Neural crest cell (in vitro differentiated cells): ENCODE measurements at regions not wholly inside any gene's neighbourhood (a gene's known extent, or its start where the extent isn't known, plus 50 kb on each side); places are given as distances from the start of the nearest gene placed in this dataset.

ENCODE experiments used
- DNase-seq: peaks from one replicate; pipeline ENCODE4 v3.0.0; 2021; ENCODE audit warnings: low read depth, mixed read lengths, low spot score
- H3K27ac Mint-ChIP-seq: one replicate; pipeline ENCODE4 v1.8.0; 2021; ENCODE audit warnings: mild to moderate bottlenecking, mixed read lengths; ENCODE audit not compliant: unreplicated experiment
- H3K27me3 Mint-ChIP-seq: 2 replicates; pipeline ENCODE4 v1.8.0; 2021; ENCODE audit warnings: low read depth, mild to moderate bottlenecking, mixed read lengths
- H3K36me3 Mint-ChIP-seq: 2 replicates; pipeline ENCODE4 v1.8.0; 2021; ENCODE audit warnings: low read depth, mild to moderate bottlenecking, mixed read lengths
- H3K4me1 Mint-ChIP-seq: 2 replicates; pipeline ENCODE4 v1.8.0; 2021; ENCODE audit warnings: mixed read lengths
- H3K4me3 Mint-ChIP-seq: one replicate; pipeline ENCODE4 v1.8.0; 2021; ENCODE audit warnings: mild to moderate bottlenecking, mixed read lengths
- H3K9me3 Mint-ChIP-seq: 2 replicates; pipeline ENCODE4 v1.8.0; 2021; ENCODE audit warnings: mixed read lengths
- TF ChIP-seq, protein P1 (sequence below): fragments of 200-600 bp; sonication (generic); conservative IDR thresholded peaks from 2 replicates; pipeline ENCODE4 v1.5.0; 2021; ENCODE audit warnings: antibody characterized with exemption, mild to moderate bottlenecking

DNA sequence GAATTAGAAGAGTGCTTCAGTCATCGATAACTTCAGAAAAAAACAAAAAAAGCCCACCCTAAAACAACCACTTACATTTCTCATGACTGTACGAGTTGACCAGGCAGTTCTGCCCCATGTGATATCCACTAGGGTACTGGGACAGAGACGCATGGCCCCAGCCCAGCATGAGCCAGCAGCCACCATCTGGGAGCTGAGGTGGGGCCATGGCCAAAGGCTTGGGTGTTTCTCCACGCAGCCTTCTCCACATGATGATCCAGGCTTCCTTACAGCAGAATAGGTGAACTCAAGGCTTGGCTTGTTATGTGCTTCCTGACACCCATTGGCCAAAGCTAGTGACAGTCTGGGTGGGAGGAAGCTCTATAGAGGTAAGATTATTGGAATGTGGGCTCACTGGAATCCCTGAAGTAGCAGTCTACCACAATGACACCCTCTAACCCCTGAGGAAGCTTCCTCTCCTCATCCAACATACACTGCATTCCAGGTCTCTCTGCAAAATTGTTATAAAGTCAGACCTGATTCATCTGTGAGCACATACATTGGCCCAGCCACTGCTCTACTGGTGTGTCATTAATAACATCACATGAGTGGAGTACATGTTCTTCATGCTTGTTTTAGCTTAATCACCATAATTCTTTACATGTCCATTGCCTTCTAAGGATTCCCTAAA is 66.3 kb upstream of the NTPCR start:
- H3K4me1 Mint-ChIP-seq: no peaks in the 10 kb centered on the region
- H3K36me3 Mint-ChIP-seq: no peaks in the 10 kb centered on the region
- no peak overlapping the region for H3K27ac Mint-ChIP-seq
- no peak overlapping the region for H3K4me3 Mint-ChIP-seq
- H3K9me3 Mint-ChIP-seq: no peaks in the 10 kb centered on the region
- TF ChIP-seq, protein P1, sequence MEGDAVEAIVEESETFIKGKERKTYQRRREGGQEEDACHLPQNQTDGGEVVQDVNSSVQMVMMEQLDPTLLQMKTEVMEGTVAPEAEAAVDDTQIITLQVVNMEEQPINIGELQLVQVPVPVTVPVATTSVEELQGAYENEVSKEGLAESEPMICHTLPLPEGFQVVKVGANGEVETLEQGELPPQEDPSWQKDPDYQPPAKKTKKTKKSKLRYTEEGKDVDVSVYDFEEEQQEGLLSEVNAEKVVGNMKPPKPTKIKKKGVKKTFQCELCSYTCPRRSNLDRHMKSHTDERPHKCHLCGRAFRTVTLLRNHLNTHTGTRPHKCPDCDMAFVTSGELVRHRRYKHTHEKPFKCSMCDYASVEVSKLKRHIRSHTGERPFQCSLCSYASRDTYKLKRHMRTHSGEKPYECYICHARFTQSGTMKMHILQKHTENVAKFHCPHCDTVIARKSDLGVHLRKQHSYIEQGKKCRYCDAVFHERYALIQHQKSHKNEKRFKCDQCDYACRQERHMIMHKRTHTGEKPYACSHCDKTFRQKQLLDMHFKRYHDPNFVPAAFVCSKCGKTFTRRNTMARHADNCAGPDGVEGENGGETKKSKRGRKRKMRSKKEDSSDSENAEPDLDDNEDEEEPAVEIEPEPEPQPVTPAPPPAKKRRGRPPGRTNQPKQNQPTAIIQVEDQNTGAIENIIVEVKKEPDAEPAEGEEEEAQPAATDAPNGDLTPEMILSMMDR: no peak
- DNase-seq: no peak
- H3K27me3 Mint-ChIP-seq: no peaks in the 10 kb centered on the region

DNA sequence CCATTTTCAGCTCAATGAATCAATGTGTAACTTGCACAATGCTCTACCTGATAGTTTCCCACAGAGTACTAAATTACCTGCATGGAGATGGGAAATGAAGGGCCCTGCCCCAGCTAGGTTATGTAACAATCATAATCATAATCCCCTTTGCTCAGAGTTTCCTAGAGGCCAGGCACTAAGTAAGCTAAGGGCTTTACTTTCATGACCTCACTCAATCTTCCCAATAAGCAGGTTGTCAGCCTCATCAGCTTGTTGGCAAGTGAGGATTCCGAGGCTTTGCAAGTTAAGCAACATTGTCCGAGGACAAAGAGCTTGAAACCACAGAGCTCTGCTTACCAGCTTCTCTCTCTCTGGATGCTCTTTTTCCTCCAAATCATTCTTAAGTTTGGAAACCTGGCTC is 64.1 kb upstream of the NTPCR start:
- Mint-ChIP-seq H3K9me3 (no peaks in the 10 kb centered on the region), H3K4me1 (peaks cover 5% of the 10 kb centered on the region), H3K36me3 (no peaks in the 10 kb centered on the region), H3K4me3 (no peak overlapping the region), H3K27ac (no peak overlapping the region), H3K27me3 (no peaks in the 10 kb centered on the region)
- TF ChIP-seq, protein P1: no peak
- no peak for DNase-seq

DNA sequence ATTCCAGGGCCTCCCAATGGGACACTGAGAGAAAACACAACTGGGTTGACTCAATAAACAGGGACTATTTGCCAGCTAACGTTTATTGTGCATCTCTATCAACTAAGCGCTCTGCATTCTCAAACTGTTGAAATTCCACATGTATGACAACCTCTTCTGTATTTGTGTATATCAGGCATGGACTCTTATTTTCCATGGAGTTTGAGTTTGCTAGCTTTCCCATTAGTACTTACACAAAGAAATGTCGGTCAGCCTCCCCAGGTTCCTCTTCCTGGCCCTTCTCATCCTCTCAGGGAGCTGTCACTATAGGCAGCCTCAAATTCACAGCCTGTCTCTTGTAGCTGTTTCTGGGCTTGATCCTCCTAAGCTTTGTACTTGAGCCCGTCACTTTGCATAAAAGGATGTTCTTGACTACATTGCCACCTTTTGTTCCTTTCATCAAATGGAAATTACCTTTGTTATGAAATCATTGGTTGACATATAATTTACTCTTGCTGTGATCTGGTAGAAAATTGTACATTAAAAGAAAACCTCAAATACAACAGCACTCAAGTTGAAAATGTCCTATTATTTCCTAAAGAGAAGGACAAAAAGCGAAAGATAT is 60.0 kb upstream of the NTPCR start:
- Mint-ChIP-seq H3K27ac (no peak overlapping the region), H3K4me3 (no peak overlapping the region), H3K4me1 (peaks cover 5% of the 10 kb centered on the region), H3K9me3 (peaks cover 9% of the 10 kb centered on the region), H3K36me3 (peaks cover 2% of the 10 kb centered on the region), H3K27me3 (no peaks in the 10 kb centered on the region)
- TF ChIP-seq, protein P1: no peak
- DNase-seq: no peak

DNA sequence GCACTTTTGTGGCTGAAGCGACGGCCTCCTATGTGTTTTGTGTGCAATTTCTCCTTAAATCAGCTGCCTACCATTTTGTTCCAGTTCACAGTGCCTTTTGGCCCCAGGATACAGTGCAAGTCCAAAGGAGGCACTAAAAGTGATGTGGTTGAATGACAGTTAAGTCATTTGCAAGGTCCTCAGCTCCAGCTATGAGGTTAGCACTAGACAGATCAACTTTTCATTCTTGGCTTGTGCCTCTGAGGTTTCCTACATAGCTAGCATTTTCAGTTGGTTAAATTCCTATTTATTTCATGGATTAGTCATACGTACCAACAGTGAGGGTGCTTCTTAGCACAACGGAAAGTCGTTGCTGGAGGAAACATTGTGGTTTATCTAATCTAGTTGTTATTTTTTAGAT is 59.3 kb upstream of the NTPCR start:
- no peak for DNase-seq
- H3K36me3 Mint-ChIP-seq: peaks cover 2% of the 10 kb centered on the region
- H3K4me3 Mint-ChIP-seq: no peak overlapping the region
- peaks cover 9% of the 10 kb centered on the region for H3K9me3 Mint-ChIP-seq
- TF ChIP-seq, protein P1: no peak
- H3K4me1 Mint-ChIP-seq: peaks cover 5% of the 10 kb centered on the region
- H3K27me3 Mint-ChIP-seq: no peaks in the 10 kb centered on the region
- no peak overlapping the region for H3K27ac Mint-ChIP-seq

DNA sequence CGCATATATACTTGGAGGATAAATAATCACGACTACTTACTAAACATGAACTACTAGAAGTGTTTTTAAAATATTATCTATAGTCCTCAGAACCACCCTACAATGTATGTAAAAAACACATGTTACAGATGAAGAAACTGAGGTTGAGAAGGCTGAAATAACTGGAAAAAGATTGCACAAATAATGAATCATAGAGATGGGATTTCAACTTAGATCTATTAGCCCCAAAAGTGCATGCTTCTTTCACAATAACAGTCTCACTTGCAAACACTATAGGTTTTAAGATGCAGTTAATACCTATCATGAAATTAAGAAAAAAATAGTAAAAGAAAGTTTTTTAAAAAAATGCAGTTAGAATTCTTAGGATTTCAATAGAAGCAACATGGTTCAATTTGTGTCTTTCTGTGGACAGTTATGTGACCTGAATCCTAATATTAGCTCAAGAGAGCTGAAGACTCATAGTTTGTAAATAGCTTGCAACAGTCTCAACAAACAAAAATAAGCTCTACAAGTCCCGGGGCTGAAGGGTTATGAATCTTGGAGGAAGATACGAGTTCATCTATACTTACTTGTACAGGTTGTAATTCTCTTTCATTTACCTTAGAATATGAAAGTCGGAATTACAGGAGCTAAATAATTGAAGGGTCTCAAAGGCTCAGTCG is 58.6 kb upstream of the NTPCR start:
- Mint-ChIP-seq H3K9me3 (peaks cover 9% of the 10 kb centered on the region), H3K27ac (no peak overlapping the region), H3K27me3 (no peaks in the 10 kb centered on the region), H3K4me1 (peaks cover 5% of the 10 kb centered on the region), H3K4me3 (no peak overlapping the region), H3K36me3 (peaks cover 2% of the 10 kb centered on the region)
- TF ChIP-seq, protein P1: no peak
- no peak for DNase-seq
